ENCODE measurements at regions not wholly inside any gene's neighbourhood (a gene's known extent, or its start where the extent isn't known, plus 50 kb on each side); places are given as distances from the start of the nearest gene placed in this dataset.

- DNase-seq: no peak
These were observed 298.6 kb downstream of the PARP8 start for GRCh38 chr5:50964746-50965653.

- DNase-seq: no peak
These were observed 299.4 kb downstream of the PARP8 start for GRCh38 chr5:50965654-50966375.

GRCh38 chr5:50967009-50967562 is 300.6 kb downstream of the PARP8 start:
- no peak for DNase-seq

GRCh38 chr5:50967563-50968355 is 301.3 kb downstream of the PARP8 start:
- no peak for DNase-seq

- DNase-seq: no peak
These were observed 302.1 kb downstream of the PARP8 start for GRCh38 chr5:50968356-50969149.

- no peak for DNase-seq
These were observed 303.0 kb downstream of the PARP8 start for GRCh38 chr5:50969151-50970031.

- no peak for DNase-seq
These were observed 309.4 kb downstream of the PARP8 start for GRCh38 chr5:50975840-50976239.

GRCh38 chr5:50978924-50979323 is 312.5 kb downstream of the PARP8 start:
- no peak for DNase-seq

GRCh38 chr5:50984640-50985039 is 318.2 kb downstream of the PARP8 start:
- no peak for DNase-seq

- no peak for DNase-seq
These were observed 324.0 kb downstream of the PARP8 start for GRCh38 chr5:50990296-50990924.

- no peak for DNase-seq
These were observed 329.0 kb downstream of the PARP8 start for GRCh38 chr5:50995285-50995942.

- no peak for DNase-seq
These were observed 334.9 kb downstream of the PARP8 start for GRCh38 chr5:51001227-51001923.

- DNase-seq: no peak
These were observed 335.9 kb downstream of the PARP8 start for GRCh38 chr5:51002368-51002767.

- no peak for DNase-seq
These were observed 346.6 kb downstream of the PARP8 start for GRCh38 chr5:51013036-51013435.

GRCh38 chr5:51018423-51018822 is 352.0 kb downstream of the PARP8 start:
- no peak for DNase-seq

- no peak for DNase-seq
These were observed 357.8 kb downstream of the PARP8 start for GRCh38 chr5:51024263-51024662.

- no peak for DNase-seq
These were observed 356.0 kb upstream of the ISL1 start for GRCh38 chr5:51027271-51027670.

GRCh38 chr5:51028394-51028793 is 354.9 kb upstream of the ISL1 start:
- DNase-seq: no peak

GRCh38 chr5:51033215-51033614 is 350.0 kb upstream of the ISL1 start:
- no peak for DNase-seq

Data from stimulated activated CD4-positive, alpha-beta T cell treated with anti-CD3 and anti-CD28 coated beads, Interleukin-1b, Interleukin-23, amount 100 ng/mL, for 48 hours (primary cell).